ENCODE measurements at regions not wholly inside any gene's neighbourhood (a gene's known extent, or its start where the extent isn't known, plus 50 kb on each side); places are given as distances from the start of the nearest gene placed in this dataset.

DNA sequence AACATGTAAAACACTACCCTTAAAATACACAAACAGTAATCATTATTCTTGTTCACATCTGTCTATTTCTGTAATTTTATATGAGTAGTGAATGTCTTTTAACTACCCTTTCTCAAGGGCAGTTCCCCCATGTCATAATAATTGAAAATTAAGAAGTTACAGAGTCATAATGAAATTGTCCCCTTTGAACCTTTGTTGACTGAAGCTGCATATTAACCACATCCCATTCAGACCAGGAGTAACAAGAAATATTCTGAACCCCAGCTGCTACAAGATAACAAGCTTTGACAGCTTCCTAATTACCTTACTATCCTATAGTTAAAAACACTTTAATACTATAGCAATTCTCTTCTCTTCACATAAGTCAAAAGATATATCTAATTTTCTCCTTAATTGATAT is 635.9 kb upstream of the SUCLG2 start:
- no peak for DNase-seq

DNA sequence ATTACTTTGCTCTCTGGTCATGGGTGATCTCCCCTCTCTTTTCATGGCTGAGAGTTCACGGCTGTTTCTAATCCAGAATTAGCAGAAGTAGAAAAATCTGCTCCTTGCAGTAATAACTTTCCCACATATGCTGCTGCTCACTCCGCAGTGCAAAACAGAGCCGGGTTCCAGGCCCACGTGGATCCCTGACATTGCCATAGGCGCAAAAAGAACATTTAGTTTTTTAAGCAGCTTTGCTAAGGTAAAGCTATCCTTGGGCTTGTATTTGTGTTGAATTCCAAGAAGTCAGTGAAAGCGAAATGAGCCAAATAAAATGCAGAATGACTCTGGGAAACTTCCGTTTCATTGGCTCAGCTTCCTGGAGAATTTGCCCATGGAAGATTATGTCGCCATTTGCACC is 633.7 kb upstream of the SUCLG2 start:
- DNase-seq = no peak

DNA sequence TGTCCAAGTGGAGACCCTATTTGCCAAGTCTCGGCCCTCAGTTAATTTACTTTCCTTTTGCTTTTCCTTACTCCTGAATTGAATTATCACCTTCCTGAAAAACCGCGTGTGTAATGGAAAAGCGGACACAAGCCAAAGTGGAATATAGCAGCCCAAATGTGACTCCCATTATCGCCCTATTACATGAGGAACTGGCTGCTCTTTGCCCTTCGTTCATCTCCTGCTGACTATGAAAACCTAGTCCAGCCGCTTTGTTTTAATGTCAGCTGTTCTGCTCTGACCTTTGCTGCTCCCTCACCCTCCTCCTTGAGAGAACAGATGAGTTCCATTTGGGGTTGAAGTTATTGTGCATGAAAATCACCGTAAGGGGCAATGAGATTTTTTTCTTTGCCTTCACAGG is 632.7 kb upstream of the SUCLG2 start:
- no peak for DNase-seq

DNA sequence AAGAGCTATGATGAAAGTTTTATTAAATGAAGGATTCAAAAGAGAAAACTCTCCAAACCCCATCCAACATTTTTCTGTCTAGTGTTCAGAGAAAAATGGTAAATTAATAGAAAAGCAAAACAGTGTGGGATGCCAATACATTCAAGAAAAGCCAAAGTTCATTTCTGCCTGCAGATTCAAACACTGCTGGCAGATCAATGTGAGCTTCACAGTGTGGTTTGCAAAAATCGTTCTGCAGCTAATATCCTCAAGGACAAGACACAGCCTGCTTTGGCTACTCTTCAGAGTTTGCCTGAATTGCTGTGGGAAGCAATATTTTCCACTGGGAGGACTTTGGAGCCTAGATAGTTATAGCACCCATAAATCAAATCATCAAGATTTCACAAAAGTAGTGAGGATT is 619.9 kb upstream of the SUCLG2 start:
- DNase-seq = no peak

DNA sequence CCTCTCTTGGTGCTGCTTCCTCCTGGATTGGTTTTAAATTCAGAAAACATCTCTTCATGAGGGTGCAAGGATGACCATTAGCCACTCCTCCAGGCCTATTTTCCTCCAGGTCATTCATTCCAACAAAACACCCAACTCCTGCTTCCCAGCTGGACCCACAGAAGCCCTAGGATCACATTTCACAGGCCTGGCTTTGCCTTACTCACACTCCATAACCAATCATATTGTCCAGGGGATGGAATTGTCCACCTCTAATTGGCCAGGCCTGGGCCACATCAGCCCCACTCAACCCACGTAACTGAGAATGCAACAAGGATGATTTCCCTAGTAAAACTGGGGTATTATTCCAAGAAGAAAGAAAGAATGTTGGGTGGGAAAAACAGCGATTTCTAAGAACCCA is 616.7 kb upstream of the SUCLG2 start:
- DNase-seq = no peak

DNA sequence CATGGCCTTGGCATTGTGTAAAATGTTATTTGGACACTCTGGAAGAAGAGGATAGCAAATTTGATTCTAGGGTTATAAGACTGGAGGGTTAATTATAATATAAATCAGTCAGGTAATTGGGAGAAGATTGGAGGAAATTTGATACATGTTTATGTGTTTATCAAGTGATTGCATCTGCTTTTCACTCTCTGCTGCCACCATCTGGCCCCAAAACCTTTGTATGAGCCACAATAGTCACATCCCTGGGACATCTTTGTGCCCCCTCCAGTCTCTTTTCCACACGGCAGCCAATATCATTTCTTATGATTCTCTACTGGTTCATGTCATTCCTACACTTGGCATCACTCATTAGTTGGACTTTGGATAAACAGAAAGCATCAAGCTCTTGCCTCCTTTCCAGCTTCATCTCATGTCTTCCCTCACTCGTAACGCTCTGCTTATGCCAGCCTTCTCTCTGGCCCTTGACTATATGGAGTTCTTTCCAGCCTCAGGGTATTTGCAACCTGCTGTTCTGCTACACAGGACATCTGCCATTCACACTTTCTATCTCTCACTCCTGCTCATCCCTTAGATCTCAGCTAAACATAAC is 602.3 kb upstream of the SUCLG2 start:
- no peak for DNase-seq

DNA sequence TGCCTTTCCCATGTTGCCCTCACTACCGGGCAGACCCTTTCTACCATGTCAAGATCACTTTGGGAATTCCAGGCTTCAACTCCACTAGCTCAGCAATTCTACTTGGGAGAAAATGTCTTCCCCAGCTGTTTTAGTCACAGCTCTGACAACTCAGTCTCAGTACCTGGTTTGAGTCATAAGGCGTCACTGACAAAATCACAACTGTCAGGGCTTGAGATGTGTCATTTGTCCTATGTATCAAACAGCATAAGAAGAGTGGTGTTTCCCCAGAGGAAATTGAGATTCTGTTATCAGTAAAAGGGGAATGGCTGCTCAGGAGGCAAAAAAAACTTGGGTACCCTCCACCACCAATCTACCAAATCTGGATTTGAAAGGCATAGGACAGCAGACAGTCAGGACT is 594.9 kb upstream of the SUCLG2 start:
- no peak for DNase-seq

DNA sequence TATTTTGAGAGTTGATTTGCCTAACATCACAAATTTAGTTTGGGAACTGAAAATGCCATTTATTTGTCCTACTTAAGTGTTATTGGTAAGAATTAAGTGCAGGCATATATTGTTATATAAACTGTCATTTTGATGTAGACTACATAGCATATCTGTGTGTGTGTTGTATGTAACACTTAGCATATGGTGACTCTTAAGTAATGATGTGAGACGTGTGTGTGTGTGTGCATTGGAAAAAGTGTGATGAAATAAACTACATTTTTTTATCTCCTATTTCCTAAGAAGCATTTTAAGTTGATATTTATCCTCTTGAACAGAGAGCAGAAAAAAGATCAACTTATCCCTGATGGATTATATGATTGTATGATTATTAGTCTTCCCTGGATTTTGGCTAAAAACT is 588.2 kb upstream of the SUCLG2 start:
- DNase-seq = no peak

DNA sequence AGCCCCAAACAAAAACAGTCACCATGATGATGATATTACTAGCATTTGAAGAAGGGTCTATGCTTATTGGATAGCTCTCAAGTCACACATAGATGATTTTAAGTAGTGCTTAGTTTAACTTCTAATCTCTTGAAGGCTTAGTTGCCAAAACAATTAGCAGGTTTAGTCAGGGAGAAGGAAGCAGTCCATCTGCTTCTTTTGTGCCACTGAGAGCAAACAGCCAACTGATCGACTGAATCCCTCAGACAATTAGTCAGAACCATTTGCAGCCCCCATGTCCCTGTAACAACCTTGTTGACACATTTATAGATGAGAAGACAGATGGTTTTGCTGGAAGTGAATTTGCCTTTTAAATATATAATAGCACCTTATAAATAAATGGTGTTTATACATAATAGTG is 585.1 kb upstream of the SUCLG2 start:
- no peak for DNase-seq

DNA sequence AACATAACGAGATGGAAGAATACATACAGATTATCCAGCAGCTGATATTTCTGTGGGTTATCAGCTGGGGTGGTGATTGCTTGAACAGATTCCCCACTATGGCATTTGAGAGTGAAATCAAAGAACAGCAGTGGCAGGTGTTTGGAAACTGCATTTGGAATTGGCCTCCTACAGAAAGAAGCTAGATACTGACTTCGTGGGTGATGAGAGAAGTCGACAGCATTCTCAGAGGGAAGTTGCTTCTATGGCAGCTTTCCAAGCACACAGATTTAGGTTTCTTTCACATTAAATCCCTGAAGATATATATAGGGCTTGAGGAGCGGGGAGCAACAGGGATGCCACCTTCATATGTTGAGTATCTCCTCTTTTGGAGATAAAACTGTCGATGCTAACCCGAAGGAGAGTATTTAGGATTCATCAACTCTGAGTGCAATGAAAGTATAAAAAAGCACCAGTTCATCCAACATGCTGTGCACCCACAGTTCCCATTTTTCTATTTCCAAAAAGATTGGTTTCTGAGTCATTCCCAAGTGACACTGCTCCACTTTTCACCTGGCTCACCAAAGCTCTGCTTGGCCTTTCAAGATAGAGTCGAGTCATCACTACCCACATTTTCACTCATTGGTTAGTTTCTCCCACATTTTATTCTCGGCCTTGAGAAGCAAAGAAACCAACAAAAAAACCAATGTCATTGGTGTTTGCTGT is 579.8 kb upstream of the SUCLG2 start:
- DNase-seq = no peak

DNA sequence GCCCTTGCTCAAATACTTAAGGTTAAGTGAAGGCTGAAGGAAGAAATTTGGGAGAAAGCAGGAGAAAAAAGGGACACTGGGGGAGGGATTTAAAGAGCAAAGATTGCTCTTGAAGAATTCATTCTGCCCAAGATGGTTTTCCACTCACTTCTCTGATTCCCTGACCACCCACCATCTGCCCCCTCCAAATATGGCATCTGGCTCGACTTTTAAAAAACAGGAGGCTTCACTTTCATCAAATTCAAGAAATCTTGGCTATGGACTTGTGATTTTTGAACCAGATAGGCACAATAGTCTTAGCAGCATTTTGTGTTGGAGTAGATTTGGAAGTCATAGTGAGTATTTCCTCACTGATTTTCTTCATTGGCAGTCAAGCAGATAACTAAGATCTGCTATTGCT is 574.4 kb upstream of the SUCLG2 start:
- no peak for DNase-seq

DNA sequence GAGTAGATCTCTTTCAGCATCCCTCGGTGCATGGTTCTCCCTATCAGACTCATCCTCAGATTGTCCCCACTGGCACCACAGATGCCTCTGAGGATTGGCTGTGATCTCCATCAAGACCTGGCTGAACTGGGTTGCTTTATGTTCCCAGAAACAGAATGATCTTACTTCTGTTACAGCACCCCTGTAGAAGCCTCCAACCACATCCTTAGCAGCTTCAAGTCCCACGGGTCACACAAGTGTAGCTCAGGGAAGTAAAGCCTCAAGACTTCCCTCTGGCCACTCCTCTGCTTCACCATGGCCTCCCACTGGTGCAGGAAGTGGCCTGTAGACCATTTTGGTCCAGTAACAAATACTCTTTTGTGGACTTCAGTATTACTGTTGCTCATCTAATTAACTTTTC is 566.4 kb upstream of the SUCLG2 start:
- no peak for DNase-seq

DNA sequence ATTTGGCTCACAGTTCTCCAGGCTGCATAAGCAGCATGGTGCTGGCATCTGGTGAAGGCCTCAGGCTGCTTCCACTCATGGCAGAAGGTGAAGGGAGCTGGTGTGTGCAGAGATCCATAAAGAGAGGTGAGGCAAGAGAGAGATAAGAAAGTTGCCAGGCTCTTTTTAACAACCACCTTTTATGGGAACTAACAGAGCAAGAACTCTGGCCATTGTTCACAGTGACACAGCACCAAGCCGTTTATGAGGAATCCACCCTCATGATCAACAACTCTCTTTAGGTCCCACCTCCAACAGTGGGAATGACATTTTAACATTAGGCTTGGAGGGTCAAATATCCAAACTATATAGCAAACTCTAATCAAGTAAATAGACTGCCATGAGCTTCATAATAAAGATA is 557.2 kb upstream of the SUCLG2 start:
- DNase-seq = no peak

DNA sequence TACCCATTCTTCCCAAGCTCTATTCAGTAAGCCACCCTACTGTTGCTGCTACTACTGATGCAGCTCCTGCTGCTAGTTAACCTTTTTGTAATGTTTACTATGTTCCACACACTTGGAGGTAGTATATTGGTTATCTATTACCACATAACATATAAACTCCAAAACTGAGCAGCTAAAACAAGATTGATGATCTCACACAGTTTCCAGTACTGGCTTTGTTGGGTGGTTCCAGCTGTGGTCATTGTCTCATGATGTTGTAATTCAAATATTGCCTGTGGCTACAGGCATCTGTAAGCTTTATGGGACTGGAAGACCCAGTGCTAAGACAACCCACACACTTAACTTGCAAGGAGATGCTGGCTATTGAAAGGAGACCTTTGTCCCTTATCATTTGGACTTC is 556.2 kb upstream of the SUCLG2 start:
- no peak for DNase-seq

DNA sequence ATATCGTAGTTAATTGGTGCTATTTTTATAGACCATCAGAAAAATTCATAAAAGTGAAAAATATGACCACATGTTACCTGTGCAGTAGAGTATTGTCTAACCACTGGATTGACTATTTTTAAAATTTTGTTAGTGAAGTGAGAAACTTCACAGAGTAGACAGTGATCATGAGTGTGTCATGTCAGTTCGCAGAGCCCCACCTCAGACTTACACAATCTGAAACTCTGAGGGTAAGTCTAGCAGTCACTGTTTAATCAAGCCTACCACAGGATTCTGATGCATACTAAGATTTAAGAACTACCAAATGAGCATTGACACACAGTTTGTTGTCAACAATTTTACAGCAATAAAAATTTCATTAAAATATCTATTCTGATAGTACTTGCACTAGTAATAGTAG is 552.9 kb upstream of the SUCLG2 start:
- DNase-seq = no peak

DNA sequence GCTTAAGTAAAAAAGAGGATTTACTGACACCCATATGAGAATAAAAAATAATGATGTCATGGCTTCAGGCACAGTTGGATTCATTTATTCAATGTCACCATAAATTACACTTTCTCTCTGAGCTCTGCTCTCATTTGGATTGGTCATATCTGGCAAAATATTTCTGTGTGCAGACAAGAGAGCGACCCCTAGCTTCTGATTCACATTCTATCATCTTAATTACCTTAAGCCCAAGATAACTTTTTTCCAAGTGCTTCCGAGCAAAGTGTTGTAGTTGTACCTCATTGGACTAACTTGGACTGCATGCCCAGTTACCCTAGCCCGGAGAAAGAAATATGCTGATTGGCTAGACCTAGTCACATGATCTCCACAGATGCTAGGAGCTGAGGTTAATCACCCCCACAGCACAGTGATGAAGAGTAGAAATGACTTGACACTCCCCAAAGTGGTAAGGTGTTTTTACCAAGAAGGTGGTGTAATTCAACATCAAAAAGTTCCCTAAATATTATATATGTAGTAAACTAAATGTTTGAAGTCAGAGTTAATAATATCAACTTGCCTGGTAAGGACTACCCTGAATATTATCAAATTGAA is 552.2 kb upstream of the SUCLG2 start:
- no peak for DNase-seq

DNA sequence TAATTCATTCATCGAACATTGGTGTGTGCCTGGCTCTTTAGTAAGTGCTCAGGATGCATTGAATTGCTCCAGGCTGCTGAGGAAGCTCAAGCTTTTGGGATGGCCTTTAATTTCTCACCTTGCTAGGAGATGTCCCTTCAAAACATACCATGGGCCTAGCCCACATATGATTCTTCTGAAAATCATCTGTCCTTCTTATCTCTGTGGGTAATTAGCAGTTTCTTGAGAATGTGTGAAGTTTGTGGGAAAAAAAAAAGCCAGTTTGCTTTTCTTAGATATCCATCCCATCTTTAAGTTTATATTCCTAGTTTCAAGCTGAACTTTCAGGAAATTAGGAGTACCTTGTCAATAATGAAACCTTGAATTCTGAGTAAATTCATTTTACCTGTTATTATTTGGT is 532.3 kb upstream of the SUCLG2 start:
- no peak for DNase-seq

DNA sequence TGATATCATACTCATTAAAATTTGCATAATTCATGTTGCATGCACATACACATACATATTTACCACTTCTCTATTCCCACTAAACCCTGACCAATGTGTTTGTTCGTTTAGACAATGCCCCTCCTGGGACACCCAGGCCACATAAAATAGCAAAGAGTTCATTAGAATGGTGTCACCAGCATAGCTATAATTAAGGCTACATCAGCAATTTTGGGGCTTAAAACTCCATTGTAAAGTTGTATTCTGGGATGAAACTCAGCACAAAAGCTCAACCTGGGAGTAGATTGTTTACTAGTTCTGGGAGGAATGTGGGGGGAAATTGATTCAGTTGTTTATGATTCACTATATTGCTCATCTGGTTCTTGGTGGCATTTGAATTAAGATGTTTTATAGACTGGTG is 522.2 kb upstream of the SUCLG2 start:
- no peak for DNase-seq

DNA sequence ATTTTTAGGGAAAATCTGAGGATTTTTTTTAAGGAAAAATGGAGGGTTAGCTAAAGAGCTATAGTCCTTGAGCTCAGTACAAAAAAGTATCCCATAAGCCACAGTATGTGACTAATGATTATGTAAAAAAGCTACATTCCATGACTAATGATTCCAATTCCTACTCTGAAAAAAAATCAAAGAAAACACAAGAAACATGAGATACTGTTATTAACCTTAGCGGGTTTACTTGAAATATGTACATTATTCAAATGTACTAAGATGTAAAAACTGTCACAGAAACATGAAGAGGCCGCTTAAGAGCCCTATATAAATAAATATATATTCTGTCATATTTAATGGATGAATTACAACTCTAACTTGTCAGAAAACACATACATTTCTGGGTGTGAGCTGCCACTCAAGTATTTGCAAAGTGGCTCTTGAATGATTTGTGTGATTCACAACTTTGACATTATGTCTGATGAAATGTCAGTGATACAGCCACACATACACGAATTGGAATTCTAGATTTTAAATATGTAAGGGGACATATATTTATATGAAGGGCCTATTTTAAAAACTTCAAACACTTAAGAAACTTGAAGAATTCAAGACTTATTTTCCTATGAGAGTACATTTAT is 518.7 kb upstream of the SUCLG2 start:
- DNase-seq = no peak

DNA sequence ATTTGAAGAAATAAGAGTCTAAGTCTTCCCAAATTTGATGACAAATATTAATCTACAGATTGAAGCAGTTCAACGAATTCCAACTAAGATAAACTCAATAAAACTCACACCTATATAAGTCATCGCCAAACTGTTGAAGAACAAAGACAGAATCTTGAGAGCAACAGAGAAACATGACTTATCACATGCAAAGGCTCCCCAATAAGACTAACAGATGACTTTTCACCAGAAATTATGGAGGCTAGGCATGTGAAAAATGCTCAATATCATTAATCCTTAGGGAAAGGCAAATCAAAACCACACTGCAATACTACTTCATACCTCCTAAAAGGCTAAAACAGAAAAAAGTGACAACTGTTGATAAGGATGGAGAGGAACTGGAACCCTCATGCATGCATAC is 517.6 kb upstream of the SUCLG2 start:
- DNase-seq = no peak

DNA sequence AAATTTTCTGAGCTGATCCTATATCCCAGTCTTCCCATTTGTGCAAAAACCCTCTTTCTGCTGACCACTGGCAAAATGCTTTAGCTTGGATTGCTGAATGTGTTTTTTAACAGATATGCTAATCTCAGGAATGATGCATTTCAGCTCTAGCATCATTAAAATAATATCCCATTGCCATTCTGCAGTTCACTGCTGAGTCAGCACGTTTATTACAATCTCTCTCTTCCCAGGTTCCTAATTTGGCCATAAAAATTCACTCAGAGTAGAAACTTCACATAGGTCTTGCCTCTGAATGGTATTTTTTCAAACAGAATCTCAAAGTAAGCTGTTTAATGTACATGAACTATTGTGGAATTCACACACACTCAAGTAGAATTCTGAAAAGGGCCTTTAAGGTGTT is 509.6 kb upstream of the SUCLG2 start:
- DNase-seq = no peak

DNA sequence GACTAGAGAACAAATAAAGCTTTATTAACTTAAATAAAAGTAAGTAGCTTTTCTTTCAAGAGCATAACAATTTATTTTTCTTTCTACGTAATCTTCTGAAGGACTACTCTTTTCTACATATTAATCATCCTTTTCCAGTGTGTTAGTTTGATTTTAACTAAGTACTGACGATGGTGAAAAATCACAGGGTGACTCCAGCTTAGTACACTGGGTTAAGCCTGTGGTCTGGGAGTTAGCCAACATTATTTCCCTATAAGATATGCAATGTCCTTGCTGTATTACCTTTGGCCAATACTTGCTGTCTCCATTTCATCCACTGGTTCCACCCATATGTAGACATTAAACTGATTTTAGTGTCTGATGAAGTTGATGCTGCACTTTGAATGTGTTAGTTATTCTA is 508.6 kb upstream of the SUCLG2 start:
- no peak for DNase-seq

DNA sequence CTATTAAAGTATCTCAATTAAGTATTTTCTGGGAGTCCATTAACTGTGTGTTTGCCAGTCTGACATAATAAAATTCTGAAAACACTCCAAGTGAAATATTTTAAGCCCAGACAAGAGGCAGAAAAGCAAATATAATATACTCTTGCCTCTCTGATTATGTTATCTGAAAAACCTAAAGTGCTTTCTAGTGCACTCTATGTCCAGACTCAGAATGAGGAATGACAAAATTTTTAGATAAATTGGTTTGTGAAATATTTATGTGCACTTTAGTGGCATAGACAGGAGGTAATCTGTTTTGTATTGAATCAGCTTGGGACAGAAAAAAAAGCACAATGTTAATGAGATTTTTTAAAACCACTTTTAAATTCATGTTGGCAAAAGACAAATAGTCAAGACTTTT is 508.2 kb upstream of the SUCLG2 start:
- DNase-seq = no peak

DNA sequence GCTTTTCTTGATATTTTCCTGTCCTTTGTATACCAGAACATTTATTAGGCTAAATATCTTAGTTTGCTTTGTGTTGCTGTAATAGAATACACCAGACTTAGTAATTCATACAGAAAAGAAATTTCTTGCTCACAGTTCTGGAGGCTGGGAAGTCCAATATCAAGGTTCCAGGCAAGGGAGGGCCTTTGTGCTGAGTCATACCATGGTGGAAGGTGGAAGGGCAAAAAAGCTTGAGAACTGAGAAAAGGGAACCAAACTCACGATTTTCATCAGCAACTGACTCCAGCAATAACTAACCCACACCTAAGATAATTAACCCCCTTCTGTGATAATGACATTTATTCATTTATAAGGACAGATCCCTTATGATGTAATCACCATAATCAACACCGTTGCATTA is 496.9 kb upstream of the SUCLG2 start:
- DNase-seq = no peak

DNA sequence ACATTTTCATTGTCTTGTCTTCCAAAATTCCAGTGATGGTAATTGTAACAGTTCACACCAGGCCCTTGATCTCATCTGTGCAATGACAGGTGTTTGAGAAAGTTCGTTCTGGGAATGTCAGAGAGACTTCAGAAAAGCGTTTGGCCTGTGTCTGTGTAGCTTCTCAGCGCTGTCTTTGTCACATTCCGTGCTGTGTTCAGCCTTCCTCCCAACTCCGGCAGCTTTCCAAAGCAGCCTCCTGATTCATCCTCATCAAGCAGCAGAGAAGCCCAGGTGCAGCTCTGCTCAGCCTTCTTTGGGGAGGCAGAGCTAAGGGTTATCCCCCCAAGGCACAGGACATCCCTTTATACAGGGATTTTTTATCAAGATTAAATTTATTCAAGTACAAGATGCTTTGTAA is 494.0 kb upstream of the SUCLG2 start:
- DNase-seq = no peak
